CD1c-positive myeloid dendritic cell (primary cell): ENCODE measurements at regions not wholly inside any gene's neighbourhood (a gene's known extent, or its start where the extent isn't known, plus 50 kb on each side); places are given as distances from the start of the nearest gene placed in this dataset.

ENCODE experiments used
- DNase-seq: peaks from one replicate; pipeline ENCODE4 v3.0.0-alpha.2; 2016; ENCODE audit errors: extremely low spot score

DNA sequence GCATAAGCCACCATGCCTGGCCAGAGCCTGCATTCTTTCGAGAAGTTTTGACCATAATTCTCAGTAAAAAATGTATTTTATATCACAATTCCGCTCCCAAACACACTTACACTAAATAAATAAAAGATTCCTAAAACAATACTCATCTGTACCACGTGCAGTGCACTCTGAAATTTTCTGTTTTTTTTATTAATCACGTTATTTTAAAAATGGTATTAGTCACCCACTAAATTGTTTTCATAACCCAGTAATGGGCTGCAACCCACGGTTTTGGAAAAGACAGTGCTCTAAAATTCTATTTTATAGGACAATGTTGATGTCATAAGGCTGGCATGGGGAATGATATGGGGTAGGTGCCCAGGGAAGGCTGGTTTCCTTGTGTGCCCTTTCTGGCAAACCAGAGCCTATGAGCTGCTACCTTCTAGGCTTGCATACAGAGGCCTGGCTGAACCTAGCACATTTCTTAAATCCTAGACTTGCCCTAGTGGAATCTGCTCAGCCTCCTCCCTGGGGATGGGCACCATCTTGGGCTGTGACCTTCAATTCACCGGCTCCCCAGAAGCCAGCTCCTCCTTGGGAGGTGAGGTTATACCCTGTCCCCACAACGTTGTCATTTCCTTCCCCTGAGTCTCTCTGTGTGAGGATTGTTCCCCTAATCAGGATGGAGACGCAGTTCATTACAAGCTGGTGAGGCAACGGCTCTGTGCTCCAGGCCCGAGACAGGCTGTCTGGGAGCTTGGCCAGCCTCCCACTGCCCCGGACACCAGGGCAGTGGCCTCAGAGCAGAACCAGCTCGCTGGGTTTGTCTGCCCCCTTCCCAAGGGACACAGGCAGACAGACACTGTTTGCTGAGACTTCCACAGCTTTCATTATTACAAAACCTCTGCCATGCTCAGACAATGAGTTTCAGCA, 116.5 kb upstream of the NAV2 start:
- DNase-seq, result no peak

DNA sequence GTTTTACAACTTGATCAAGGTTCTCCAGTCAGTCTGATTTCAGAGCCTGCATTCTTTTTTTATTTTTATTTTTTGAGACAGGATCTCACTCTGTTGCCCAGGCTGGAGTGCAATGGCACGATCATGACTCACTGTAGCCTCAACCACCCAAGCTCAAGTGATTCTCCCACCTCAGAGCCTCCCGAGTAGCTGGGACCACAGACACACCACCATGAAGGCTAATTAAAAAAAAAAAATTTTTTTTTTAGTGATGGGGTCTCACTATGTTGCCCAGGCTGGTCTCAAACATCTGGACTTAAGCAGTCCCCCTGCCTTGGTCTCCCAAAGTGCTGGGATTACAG, 117.2 kb upstream of the NAV2 start:
- no peak for DNase-seq

DNA sequence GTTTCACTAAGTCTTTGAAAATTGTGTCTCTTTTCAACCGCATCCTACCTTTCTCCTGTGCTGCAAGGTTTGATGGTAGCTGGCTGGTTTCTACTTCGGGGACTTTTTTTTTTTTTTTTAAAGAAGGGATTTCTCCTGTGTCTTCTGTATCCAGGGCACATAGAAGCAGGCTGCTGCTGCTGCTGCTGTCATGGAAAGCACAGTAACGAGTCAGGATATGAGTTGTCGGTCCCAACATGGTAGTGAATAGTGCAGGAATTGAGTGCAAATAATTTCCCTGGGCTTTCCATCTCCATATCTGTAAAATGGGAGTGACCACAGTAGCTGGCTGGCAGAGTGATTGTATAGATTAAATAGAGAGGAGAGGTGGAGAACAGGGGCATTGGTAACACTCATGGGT, 118.3 kb upstream of the NAV2 start:
- no peak for DNase-seq

DNA sequence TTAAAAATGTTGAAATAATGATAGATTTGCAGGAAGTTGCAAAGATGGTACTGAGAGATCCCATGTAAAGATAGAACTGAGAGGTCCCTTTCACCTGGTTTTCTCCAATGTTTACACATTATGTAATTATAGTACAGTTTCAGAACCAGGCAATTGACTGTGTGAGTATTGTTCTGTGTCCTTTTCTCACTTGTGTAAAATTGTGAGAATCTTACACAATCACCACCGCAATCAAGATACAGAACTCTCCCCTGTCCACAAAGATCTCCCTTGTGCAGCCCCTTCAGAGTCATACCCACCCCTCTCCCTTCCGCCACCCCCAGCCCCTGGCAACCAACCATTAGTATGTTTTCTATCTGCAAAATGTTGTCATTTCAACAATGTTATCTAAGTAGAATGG, 119.8 kb upstream of the NAV2 start:
- DNase-seq, result no peak

DNA sequence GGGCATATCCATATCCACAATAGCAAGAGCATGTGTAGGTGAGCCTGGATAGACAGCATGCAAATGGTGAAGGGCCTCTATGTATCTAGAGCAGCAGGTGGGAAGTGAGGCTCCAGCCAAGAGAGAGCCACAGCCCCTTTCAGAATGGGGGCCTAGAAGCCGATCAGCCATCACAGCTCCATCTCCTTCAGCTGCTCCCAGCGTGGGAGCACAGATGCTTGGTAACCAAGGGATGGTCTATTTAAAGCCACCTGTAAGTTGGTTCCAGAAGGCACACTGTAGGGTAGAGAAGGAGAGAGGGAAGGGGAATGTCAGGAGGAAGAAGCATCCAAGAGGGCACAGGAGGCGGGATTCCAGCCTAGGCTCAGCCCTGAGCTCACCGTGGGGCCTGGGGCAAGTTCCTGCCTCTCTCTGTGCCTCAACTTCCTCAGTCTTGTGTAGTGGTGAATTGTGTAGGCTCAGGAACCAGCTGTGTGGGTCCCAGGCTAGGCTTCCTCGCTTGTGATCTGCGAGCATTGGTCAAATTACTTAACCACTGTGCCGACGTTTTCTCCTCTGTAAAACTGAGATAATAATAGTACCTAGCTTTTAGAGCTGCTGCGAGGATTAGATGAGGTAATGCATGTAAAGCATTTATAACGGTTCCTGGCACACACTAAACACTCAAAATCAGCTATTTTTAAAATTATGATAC, 122.9 kb upstream of the NAV2 start:
- no peak for DNase-seq

DNA sequence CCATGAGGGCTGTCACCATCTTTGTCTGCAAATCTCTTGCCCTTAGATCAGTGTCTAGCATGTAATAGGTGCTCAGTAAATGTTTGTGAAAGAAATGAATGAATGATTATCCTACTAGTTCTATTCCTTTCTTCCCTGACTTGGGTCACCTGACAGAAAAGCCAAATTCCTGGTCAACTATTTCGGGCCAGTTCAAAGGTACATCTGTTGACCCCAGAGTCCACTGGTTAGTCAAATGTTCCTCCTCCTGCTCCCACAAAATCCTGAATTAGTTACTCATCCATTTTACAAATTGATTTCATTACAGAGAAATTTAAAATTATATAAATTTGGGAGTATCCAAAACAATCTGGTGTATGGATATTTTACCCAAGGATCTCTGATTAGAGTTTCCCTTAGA, 124.7 kb upstream of the NAV2 start:
- no peak for DNase-seq

DNA sequence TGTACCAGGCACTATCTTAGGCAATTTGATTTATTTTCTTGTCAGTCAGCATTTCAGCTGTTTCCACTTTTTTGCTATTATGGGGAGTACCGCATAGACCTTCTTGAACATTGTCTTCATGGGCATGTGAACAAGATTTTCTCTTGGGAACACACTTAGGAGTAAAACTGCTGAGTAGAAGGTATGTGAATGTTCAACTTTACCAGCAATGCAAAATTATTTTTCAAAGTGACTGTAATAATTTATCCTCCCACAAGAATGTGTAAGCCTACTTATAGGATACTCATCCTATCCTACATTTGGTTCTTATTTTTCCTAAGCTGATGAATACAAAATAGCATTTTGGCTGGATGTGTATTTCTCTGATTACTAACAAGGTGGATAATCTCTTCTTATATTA, 132.0 kb upstream of the NAV2 start:
- no peak for DNase-seq

DNA sequence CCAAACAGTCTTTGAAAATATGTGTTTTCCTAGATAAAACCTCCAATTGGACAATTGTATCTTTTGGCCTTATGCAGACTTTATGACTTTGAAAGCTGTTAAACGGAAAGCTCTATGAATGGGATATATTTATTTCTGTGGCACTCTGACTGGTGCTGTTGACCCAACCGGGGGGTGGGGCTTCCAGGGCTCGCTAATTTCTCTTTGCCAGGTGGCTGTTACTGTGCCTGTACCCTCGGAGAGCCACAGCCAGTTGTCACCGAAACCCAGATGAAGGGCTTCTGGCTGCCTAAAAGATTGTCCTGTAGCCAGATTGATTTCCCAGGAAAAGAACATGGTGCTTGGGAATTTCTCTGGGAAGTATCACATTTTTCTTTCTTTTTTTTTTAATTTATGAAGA, 132.7 kb upstream of the NAV2 start:
- no peak for DNase-seq

DNA sequence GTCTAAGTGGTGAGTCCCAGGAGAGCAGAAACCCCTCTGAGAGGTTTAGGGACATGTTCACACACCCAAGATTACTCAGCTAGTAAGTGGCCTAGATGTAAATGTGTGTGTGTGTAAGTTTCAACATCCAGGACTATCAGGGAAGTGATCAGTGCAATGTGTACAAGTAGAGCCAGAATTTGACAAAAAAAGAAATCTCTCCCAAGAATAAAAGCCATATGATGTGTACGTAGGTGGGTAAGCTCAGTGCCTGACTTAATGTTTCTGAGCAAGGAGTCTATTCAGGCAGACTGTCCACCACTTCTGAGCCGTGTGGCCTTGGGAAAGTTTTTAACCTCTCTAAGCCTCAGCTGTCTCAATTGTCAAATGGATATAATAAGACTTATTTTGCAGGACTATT, 133.8 kb upstream of the NAV2 start:
- no peak for DNase-seq

DNA sequence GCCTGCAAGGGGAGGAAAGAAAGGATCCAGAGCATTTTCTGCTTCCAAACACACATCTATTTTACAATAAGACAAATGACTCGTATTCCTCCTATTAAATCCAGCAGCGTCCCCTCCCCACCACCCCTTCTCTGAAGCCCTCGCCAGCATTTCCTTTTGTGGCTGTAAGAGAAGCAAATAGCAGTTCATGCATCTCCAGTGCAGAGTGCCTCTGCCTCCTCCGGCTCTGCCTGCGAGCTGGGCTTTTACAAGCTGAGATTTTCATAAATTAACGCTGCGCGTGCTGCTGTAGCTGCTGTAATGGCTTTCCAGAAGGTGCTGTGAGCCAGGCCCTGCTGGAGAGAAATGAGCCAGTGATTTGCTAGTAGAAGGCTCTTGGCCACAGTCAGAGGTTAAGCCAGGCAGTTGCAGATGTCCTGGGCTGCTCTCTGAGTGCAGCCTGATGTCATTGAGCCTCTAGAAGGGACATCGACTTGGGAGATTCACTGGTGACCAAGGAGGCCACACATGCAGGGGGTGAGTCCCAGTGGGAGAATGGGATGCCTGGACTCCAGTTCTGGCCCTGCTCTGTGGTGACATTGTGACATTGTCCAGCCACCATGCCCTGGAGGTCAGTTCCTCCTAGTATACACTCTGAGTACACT, 134.5 kb upstream of the NAV2 start:
- no peak for DNase-seq

DNA sequence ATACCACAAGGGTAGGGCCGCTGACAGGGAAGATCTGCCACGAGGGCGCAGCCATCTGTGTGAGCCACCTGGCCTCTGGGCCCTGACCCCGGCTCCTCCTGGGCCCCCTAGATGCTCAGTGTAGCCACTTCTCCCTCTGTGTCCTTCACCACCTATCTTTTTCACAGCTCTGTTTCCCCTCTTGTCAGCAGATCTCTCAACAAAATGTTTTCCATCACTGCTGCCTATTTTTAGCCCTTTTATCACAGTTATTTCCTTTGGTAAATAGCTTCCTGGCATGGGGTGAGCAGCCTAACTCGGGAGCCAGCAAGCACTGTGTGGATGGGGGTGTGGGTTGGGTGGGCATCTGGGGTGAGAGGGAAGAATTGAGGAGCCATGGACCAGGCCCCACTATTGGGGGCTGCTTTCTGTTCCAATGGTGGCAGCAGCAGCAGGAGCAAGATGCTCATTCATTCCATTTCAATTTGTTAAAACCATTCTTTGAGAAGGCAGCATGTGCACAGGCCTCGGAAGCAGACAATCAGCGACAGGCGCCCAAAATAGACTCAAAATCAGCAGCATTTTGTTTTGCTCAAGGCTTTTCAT, 135.2 kb upstream of the NAV2 start:
- DNase-seq, result no peak

DNA sequence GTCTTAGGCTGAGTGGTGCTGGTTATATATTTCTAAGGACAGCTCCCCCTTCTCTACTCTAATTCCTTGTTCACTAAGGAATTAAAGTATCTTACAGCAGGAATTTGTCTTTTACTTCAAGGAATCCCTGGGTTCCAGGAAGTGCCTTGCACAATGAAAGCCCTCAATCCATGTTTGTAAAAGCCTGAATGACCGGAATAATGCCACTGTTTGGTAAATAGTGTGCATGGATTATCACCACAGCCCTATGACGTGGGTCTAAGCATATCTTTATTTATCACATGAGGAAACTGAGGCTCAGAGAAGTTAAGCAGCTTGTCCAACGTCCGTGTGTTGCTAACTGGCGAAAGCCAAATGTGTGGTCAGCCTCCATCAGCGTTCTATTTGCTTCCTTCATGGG, 135.7 kb upstream of the NAV2 start:
- no peak for DNase-seq

DNA sequence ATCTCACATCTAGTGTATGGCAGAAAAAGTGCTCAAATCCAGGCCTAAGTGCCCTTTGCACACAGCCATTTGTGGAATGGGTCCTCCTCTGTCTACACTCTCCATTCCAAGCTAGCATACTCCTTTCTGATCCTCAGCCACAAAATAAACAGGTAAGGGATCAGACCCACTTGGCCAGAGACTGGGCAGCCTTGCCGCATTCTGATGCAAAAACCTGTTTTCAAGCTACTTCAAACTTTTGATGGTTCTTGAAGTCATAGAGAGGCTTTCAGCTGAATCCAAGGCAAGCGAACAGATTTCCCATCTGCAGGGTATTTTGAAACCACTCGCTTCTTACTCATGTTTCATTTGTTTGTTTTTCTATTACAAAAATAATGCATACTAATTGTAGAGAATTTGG, 136.6 kb upstream of the NAV2 start:
- no peak for DNase-seq

DNA sequence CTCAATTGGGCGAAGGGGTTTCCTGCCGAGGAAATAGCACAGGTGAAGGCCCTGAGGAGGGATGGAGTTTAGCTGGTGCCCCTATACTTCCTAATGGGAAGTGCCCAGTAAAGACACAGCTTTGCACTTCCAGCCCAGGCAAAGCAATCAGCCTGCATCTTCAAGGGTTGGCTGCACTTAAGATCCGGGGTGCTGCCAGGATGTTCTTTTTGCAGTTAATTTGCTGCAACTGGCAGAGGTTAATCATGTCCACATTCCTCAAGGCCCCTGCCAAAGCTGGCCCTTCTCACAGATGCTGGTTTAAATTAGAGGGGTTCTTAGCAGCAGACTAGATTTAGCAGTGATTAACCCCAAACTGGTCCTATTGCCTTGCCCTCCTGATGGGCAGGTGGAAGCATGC, 137.7 kb upstream of the NAV2 start:
- DNase-seq, result no peak

DNA sequence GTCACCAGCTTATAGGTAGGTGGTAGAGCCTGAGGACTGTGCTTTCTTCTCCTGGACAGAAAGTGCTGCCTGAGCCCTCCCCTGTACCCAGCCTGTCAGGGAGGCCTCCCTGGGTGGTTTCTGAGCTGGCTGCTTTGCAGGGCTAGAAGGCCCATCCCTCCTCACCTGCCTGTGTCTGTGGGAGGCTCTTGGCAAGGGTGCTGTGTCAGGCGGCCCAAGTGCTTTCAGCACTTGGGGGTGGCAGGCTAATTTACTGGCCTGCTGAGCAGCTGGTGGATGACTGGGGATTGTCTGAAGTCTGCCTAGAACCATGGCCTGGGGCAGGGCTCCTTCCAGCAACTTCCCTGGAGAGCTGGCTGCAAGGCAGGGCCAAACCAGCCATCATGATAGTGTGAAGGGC, 139.0 kb upstream of the NAV2 start:
- no peak for DNase-seq

DNA sequence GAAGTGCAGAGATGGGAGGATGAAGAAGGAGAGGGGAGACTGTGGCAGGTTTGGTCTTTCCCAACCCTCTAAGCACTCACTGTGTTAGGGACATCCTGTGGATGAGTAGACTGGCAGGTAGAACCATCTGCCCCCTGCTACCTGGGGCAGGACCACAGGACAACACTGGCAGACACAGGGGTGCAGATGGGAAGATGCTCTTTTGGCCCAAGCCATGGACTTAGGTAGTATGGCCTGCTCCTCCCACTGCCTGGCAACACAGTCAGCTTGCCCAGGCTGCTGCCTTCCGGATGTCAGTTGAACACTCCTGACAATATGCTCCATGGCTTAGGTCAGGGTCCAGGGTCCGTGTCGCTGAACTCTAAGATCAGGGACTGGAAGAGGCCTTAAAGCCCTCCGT, 140.7 kb upstream of the NAV2 start:
- DNase-seq, result no peak

DNA sequence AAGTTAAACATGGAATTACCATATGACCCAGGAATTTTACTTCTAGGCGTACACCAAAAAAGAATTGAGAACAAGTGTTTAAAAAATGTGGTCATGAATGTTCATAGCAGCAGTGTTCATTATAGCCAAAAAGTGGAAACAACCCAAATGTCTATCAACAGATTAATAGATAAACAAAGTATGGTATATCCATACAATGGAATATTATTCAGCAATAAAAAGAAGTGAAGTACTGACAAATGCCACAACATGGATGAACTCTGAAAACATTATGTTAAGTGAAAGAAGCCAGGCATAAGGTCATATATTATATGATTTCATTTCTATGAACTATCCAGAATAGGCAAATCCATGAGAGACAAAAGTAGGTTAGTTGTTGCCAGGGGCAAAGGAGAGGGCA, 141.7 kb upstream of the NAV2 start:
- no peak for DNase-seq

DNA sequence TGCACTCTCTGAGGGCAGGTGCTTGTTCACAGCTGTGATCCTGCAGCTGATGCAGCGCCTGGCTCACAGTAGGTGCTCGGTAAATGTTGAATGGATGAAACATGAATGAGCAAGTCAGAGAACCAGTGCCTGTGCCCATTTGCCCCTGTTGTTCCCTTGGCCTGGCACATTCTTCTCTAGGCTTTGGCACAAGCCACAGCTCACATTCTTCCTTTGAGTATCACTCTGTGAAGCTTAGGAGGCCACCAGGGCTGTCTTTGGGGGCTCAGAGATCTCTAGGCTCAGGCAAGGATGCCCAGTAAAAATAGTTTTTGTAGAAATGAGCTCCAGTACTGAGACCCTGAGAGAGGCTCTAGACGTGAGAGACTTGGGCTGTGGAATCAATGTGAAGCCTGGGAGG, 144.6 kb upstream of the NAV2 start:
- no peak for DNase-seq

DNA sequence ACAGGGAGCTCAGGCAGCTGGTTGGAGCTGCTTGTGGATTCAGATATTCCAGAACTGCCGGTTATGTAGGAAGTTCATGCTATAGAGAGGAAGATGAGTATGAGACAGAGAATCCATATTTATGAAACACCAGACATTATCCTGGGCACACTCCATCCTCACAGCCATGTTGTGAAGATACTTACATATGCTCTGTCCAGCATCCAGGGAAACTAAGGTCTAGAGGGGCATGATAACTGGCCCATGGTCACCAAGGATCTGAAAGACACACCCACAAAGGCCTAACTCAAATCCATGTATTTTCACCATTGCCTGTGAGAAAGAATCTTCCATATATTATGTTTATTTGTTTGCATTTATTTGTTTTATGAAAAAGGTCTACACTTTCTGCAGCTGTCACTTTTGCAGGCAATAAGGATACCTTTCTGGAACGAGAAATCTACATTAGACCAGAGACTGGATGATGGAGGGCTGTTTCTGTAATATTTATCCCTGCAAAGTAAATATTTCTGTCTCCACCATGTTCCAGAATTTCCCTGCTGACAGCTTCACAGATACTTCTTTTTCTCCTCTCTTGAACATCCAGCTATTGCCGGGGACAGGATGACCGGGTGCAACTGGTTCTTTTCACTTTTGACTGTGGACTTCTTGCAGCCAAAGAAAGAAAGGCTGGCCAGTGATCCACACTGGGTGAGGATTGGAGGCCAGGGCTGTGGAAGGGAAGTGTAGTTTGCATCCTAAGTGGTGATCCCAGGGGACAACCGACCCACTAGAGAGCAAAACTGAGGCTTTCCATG, 145.9 kb upstream of the NAV2 start:
- no peak for DNase-seq

DNA sequence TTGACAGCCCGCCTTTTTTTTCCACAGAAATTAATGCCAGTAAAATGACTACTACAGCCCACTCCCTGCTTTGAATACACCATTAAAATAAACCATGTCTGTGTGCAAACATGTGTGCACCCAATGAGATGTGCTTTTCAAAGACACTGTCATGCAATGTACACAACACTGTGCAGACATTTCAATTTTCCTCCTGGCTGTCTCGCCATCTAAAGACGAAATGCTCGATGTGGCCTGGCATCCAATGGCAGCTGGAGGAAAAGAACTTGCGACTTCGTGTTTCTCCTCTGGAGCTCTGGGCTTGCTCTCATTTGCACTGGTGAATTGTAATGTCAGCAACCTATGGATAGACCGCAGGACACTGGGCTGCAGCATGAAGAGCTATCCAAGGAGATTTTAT, 147.0 kb upstream of the NAV2 start:
- no peak for DNase-seq

DNA sequence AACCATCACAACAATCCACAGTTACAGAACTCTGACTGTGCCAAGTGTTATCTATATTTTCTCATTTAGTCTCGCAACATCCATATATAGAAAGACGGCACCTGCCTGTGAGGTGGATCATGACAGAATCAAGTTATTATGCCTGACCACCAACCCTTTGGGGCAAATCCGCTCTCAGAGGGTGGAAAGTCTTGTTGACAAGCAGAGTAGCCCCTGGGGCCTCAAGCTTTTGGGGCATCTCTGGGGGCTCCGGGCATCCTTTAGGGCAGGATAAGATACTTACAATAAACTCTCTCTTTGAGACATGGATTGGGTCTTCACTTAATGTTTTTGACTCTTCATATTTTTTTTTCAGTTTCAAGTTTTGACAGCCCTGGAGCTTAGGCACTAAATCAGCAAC, 150.5 kb upstream of the NAV2 start:
- no peak for DNase-seq

DNA sequence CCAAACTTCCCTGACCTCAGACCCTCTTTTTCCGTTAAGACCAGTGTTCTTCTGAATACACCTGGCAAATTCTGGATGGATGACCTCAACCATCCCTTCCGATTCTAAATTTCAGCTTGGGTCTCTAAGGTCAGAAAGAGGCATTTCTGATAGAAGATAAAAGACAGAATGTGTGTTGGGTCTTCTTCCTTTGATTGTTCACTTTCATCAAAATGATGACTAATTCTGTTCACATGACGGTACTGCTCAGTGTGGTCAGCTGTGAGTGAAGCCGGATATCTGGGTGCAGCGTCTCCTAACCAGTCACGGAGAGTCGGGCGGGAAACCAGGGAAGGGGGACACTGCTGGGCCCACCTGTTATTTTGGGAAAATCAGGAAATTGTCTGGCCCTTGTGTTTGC, 151.6 kb upstream of the NAV2 start:
- no peak for DNase-seq
